GM23338 (cell line): ENCODE measurements at regions not wholly inside any gene's neighbourhood (a gene's known extent, or its start where the extent isn't known, plus 50 kb on each side); places are given as distances from the start of the nearest gene placed in this dataset.

Source experiments
- ATAC-seq: fragments of 200-7000 bp; cut with Tn5 transposase; 3 replicates; pipeline ENCODE4 v1.9.1; 2020
- DNase-seq: peaks from one replicate; pipeline ENCODE4 v3.0.0-alpha.2; 2015; ENCODE audit warnings: low spot score
- H2AFZ ChIP-seq: fragments of 200-600 bp; sonication (generic); 2 replicates; pipeline ENCODE4 v1.8.0; 2016; ENCODE audit warnings: antibody characterized with exemption, mild to moderate bottlenecking, moderate library complexity
- H3F3A ChIP-seq: fragments of 200-600 bp; sonication (generic); replicated peaks from 2 replicates; pipeline ENCODE4 v1.8.0; 2017; ENCODE audit warnings: antibody characterized with exemption, mixed run types, low read depth
- H3K27ac ChIP-seq: fragments of 200-600 bp; sonication (generic); 2 replicates; pipeline ENCODE4 v1.6.1; 2016; ENCODE audit warnings: low read depth
- H3K27me3 ChIP-seq: fragments of 200-600 bp; sonication (generic); 2 replicates; pipeline ENCODE4 v1.8.0; 2016; ENCODE audit warnings: mild to moderate bottlenecking, mixed run types, moderate library complexity; ENCODE audit not compliant: insufficient read depth
- H3K36me3 ChIP-seq: fragments of 200-600 bp; sonication (generic); 2 replicates; pipeline ENCODE4 v1.8.0; 2016; ENCODE audit warnings: mild to moderate bottlenecking; ENCODE audit not compliant: insufficient read depth
- H3K4me1 ChIP-seq: fragments of 200-600 bp; sonication (generic); 2 replicates; pipeline ENCODE4 v1.8.0; 2016; ENCODE audit warnings: mild to moderate bottlenecking, moderate library complexity; ENCODE audit not compliant: insufficient read depth
- H3K4me2 ChIP-seq: fragments of 200-600 bp; sonication (generic); 2 replicates; pipeline ENCODE4 v1.7.1; 2017; ENCODE audit warnings: mixed run types
- H3K4me3 ChIP-seq: fragments of 200-600 bp; sonication (generic); 2 replicates; pipeline ENCODE4 v1.6.1; 2016; ENCODE audit warnings: mixed run types
- H3K79me2 ChIP-seq: fragments of 200-600 bp; sonication (generic); replicated peaks from 2 replicates; pipeline ENCODE4 v1.8.0; 2017; ENCODE audit warnings: mild to moderate bottlenecking; ENCODE audit not compliant: insufficient read depth
- H3K9me2 ChIP-seq: fragments of 200-600 bp; sonication (generic); 2 replicates; pipeline ENCODE4 v1.8.0; 2017; ENCODE audit not compliant: insufficient read depth
- H4K20me1 ChIP-seq: fragments of 200-600 bp; sonication (generic); replicated peaks from 2 replicates; pipeline ENCODE4 v1.8.0; 2017; ENCODE audit warnings: mild to moderate bottlenecking; ENCODE audit not compliant: insufficient read depth
- H3K27ac Mint-ChIP-seq: 2 replicates; pipeline ENCODE4 v1.8.0; 2020; ENCODE audit warnings: inconsistent platforms, mild to moderate bottlenecking, moderate library complexity, mixed read lengths
- H3K27me3 Mint-ChIP-seq: 3 replicates; pipeline ENCODE4 v1.8.0; 2022; ENCODE audit warnings: low read depth, mild to moderate bottlenecking, moderate library complexity, mixed read lengths, inconsistent platforms; ENCODE audit not compliant: insufficient read depth, poor library complexity
- H3K36me3 Mint-ChIP-seq: 3 replicates; pipeline ENCODE4 v1.8.0; 2021; ENCODE audit warnings: low read depth, mild to moderate bottlenecking, inconsistent platforms, moderate library complexity, mixed read lengths
- H3K4me1 Mint-ChIP-seq: 3 replicates; pipeline ENCODE4 v1.8.0; 2020; ENCODE audit warnings: mild to moderate bottlenecking, inconsistent platforms, mixed read lengths
- H3K4me3 Mint-ChIP-seq: 3 replicates; pipeline ENCODE4 v1.8.0; 2021; ENCODE audit warnings: moderate library complexity, mild to moderate bottlenecking, inconsistent platforms, mixed read lengths
- H3K9me3 Mint-ChIP-seq: 3 replicates; pipeline ENCODE4 v1.8.0; 2020; ENCODE audit warnings: moderate library complexity, mild to moderate bottlenecking, inconsistent platforms, mixed read lengths
- CREB1 ChIP-seq: fragments of 250-450 bp; sonication (Bioruptor Pico); IDR thresholded peaks from 2 replicates; pipeline ENCODE4 v1.5.0; 2020; ENCODE audit warnings: low read depth, mild to moderate bottlenecking, moderate library complexity
- EZH2 ChIP-seq: fragments of 200-600 bp; sonication (generic); IDR thresholded peaks from one replicate; pipeline ENCODE4 v1.8.0; 2017; ENCODE audit warnings: antibody characterized with exemption, mild to moderate bottlenecking, low read depth; ENCODE audit not compliant: unreplicated experiment
- EZH2phosphoT487 ChIP-seq: fragments of 200-600 bp; sonication (generic); IDR thresholded peaks from one replicate; pipeline ENCODE4 v1.8.1; 2018; ENCODE audit warnings: antibody characterized with exemption; ENCODE audit not compliant: unreplicated experiment
- JUNB ChIP-seq: IDR thresholded peaks from one replicate; pipeline ENCODE4 v1.6.1; 2016; ENCODE audit warnings: antibody characterized with exemption; ENCODE audit not compliant: unreplicated experiment
- NANOG ChIP-seq: IDR thresholded peaks from 2 replicates; pipeline ENCODE4 v1.6.1; 2016; ENCODE audit warnings: antibody characterized with exemption, borderline replicate concordance
- POLR2AphosphoS5 ChIP-seq: IDR thresholded peaks from 2 replicates; pipeline ENCODE4 v1.6.1; 2016; ENCODE audit warnings: antibody characterized with exemption, low read depth
- STAT1 ChIP-seq: IDR thresholded peaks from one replicate; pipeline ENCODE4 v1.6.1; 2016; ENCODE audit warnings: antibody characterized with exemption; ENCODE audit not compliant: unreplicated experiment
- ZNF114 ChIP-seq: fragments of 250-450 bp; sonication (Bioruptor Pico); IDR thresholded peaks from 2 replicates; pipeline ENCODE4 v1.5.0; 2020; ENCODE audit warnings: mild to moderate bottlenecking, moderate library complexity
- ZNF331 ChIP-seq: fragments of 250-450 bp; sonication (Bioruptor Pico); IDR thresholded peaks from 2 replicates; pipeline ENCODE4 v1.5.0; 2020; ENCODE audit warnings: low read depth, mild to moderate bottlenecking, moderate library complexity
- TF ChIP-seq, protein P1 (sequence below), 2 experiments: fragments of 200-600 bp in 1 of 2; sonication (generic) in 1 of 2; conservative IDR thresholded peaks; 2 replicates each; pipeline versions ENCODE4 v1.5.1 to v1.6.1; 2016 to 2017; ENCODE audit warnings: antibody characterized with exemption in 2 of 2, low read depth in 2 of 2, mild to moderate bottlenecking in 2 of 2, moderate library complexity in 1 of 2
- TF ChIP-seq, protein P2 (sequence below): fragments of 250-450 bp; sonication (Bioruptor Pico); IDR thresholded peaks from 2 replicates; pipeline ENCODE4 v1.5.0; 2020; ENCODE audit warnings: mild to moderate bottlenecking, moderate library complexity
- TF ChIP-seq, protein P3 (sequence below): IDR thresholded peaks from one replicate; pipeline ENCODE4 v1.6.1; 2018; ENCODE audit warnings: antibody characterized with exemption; ENCODE audit not compliant: unreplicated experiment
- TF ChIP-seq, protein P4 (sequence below): IDR thresholded peaks from 2 replicates; pipeline ENCODE4 v1.6.1; 2016; ENCODE audit warnings: antibody characterized with exemption

DNA sequence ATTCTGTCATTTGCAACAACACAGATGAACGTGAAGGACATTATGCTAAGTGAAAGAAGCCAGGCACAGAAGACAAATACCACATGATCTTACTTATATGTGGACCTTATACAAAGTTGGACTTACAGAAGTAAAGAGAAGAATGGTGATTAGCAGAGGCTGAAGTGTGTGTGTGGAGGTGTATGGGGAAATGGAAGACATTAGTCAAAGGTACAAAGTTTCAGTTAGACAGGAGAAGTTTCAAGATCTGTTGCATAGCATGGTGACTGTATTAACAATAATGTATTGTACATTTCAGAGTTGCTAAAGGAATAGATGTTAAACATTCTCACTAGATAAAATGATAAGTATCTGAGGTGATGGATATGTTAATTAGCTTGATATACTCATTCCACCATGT, 124.4 kb upstream of the ADRA1D start:
- TF ChIP-seq NANOG (no peak), STAT1 (no peak), ZNF331 (no peak), JUNB (no peak), EZH2phosphoT487 (no peak), POLR2AphosphoS5 (no peak), ZNF114 (CRISPR knock-in tag) (no peak), EZH2 (no peak), CREB1 (no peak)
- TF ChIP-seq, protein P1, sequence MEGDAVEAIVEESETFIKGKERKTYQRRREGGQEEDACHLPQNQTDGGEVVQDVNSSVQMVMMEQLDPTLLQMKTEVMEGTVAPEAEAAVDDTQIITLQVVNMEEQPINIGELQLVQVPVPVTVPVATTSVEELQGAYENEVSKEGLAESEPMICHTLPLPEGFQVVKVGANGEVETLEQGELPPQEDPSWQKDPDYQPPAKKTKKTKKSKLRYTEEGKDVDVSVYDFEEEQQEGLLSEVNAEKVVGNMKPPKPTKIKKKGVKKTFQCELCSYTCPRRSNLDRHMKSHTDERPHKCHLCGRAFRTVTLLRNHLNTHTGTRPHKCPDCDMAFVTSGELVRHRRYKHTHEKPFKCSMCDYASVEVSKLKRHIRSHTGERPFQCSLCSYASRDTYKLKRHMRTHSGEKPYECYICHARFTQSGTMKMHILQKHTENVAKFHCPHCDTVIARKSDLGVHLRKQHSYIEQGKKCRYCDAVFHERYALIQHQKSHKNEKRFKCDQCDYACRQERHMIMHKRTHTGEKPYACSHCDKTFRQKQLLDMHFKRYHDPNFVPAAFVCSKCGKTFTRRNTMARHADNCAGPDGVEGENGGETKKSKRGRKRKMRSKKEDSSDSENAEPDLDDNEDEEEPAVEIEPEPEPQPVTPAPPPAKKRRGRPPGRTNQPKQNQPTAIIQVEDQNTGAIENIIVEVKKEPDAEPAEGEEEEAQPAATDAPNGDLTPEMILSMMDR (conservative IDR thresholded peaks at IDR 0.05; ENCODE audit: low read depth in 2 of 2) = no peak
- TF ChIP-seq, protein P2, sequence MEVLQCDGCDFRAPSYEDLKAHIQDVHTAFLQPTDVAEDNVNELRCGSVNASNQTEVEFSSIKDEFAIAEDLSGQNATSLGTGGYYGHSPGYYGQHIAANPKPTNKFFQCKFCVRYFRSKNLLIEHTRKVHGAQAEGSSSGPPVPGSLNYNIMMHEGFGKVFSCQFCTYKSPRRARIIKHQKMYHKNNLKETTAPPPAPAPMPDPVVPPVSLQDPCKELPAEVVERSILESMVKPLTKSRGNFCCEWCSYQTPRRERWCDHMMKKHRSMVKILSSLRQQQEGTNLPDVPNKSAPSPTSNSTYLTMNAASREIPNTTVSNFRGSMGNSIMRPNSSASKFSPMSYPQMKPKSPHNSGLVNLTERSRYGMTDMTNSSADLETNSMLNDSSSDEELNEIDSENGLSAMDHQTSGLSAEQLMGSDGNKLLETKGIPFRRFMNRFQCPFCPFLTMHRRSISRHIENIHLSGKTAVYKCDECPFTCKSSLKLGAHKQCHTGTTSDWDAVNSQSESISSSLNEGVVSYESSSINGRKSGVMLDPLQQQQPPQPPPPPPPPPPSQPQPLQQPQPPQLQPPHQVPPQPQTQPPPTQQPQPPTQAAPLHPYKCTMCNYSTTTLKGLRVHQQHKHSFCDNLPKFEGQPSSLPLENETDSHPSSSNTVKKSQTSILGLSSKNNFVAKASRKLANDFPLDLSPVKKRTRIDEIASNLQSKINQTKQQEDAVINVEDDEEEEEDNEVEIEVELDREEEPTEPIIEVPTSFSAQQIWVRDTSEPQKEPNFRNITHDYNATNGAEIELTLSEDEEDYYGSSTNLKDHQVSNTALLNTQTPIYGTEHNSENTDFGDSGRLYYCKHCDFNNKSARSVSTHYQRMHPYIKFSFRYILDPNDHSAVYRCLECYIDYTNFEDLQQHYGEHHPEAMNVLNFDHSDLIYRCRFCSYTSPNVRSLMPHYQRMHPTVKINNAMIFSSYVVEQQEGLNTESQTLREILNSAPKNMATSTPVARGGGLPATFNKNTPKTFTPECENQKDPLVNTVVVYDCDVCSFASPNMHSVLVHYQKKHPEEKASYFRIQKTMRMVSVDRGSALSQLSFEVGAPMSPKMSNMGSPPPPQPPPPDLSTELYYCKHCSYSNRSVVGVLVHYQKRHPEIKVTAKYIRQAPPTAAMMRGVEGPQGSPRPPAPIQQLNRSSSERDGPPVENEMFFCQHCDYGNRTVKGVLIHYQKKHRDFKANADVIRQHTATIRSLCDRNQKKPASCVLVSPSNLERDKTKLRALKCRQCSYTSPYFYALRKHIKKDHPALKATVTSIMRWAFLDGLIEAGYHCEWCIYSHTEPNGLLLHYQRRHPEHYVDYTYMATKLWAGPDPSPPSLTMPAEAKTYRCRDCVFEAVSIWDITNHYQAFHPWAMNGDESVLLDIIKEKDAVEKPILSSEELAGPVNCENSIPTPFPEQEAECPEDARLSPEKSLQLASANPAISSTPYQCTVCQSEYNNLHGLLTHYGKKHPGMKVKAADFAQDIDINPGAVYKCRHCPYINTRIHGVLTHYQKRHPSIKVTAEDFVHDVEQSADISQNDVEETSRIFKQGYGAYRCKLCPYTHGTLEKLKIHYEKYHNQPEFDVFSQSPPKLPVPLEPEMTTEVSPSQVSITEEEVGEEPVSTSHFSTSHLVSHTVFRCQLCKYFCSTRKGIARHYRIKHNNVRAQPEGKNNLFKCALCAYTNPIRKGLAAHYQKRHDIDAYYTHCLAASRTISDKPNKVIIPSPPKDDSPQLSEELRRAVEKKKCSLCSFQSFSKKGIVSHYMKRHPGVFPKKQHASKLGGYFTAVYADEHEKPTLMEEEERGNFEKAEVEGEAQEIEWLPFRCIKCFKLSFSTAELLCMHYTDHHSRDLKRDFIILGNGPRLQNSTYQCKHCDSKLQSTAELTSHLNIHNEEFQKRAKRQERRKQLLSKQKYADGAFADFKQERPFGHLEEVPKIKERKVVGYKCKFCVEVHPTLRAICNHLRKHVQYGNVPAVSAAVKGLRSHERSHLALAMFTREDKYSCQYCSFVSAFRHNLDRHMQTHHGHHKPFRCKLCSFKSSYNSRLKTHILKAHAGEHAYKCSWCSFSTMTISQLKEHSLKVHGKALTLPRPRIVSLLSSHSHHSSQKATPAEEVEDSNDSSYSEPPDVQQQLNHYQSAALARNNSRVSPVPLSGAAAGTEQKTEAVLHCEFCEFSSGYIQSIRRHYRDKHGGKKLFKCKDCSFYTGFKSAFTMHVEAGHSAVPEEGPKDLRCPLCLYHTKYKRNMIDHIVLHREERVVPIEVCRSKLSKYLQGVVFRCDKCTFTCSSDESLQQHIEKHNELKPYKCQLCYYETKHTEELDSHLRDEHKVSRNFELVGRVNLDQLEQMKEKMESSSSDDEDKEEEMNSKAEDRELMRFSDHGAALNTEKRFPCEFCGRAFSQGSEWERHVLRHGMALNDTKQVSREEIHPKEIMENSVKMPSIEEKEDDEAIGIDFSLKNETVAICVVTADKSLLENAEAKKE = no peak
- TF ChIP-seq, protein P3, sequence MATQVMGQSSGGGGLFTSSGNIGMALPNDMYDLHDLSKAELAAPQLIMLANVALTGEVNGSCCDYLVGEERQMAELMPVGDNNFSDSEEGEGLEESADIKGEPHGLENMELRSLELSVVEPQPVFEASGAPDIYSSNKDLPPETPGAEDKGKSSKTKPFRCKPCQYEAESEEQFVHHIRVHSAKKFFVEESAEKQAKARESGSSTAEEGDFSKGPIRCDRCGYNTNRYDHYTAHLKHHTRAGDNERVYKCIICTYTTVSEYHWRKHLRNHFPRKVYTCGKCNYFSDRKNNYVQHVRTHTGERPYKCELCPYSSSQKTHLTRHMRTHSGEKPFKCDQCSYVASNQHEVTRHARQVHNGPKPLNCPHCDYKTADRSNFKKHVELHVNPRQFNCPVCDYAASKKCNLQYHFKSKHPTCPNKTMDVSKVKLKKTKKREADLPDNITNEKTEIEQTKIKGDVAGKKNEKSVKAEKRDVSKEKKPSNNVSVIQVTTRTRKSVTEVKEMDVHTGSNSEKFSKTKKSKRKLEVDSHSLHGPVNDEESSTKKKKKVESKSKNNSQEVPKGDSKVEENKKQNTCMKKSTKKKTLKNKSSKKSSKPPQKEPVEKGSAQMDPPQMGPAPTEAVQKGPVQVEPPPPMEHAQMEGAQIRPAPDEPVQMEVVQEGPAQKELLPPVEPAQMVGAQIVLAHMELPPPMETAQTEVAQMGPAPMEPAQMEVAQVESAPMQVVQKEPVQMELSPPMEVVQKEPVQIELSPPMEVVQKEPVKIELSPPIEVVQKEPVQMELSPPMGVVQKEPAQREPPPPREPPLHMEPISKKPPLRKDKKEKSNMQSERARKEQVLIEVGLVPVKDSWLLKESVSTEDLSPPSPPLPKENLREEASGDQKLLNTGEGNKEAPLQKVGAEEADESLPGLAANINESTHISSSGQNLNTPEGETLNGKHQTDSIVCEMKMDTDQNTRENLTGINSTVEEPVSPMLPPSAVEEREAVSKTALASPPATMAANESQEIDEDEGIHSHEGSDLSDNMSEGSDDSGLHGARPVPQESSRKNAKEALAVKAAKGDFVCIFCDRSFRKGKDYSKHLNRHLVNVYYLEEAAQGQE = no peak
- TF ChIP-seq, protein P4, sequence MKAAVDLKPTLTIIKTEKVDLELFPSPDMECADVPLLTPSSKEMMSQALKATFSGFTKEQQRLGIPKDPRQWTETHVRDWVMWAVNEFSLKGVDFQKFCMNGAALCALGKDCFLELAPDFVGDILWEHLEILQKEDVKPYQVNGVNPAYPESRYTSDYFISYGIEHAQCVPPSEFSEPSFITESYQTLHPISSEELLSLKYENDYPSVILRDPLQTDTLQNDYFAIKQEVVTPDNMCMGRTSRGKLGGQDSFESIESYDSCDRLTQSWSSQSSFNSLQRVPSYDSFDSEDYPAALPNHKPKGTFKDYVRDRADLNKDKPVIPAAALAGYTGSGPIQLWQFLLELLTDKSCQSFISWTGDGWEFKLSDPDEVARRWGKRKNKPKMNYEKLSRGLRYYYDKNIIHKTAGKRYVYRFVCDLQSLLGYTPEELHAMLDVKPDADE = no peak
- H3K27ac Mint-ChIP-seq = no peak overlapping the region
- ATAC-seq = no peak
- no peaks in the 10 kb centered on the region for H3K4me1 Mint-ChIP-seq
- H3K4me3 Mint-ChIP-seq = no peak overlapping the region
- Histone ChIP-seq H3K27me3 (no peaks in the 10 kb centered on the region), H2AFZ (no peak overlapping the region), H3K79me2 (no peaks in the 10 kb centered on the region), H3K4me1 (no peaks in the 10 kb centered on the region), H3K4me3 (no peak overlapping the region), H3F3A (no peaks in the 10 kb centered on the region), H4K20me1 (no peaks in the 10 kb centered on the region), H3K9me2 (peaks cover 12% of the 10 kb centered on the region; the same call in 1 of the 2 replicates), H3K27ac (no peak overlapping the region), H3K36me3 (no peaks in the 10 kb centered on the region), H3K4me2 (no peak overlapping the region)
- no peak for DNase-seq
- H3K36me3 Mint-ChIP-seq = no peaks in the 10 kb centered on the region; the same call in 2 of the 3 replicates
- no peaks in the 10 kb centered on the region for H3K27me3 Mint-ChIP-seq
- H3K9me3 Mint-ChIP-seq = no peaks in the 10 kb centered on the region; the same call in 2 of the 3 replicates
